ENCODE measurements at regions not wholly inside any gene's neighbourhood (a gene's known extent, or its start where the extent isn't known, plus 50 kb on each side); places are given as distances from the start of the nearest gene placed in this dataset.

- TF ChIP-seq POLR2AphosphoS5 (IDR thresholded peaks at IDR 0.05): no peak
- TF ChIP-seq, protein P1, sequence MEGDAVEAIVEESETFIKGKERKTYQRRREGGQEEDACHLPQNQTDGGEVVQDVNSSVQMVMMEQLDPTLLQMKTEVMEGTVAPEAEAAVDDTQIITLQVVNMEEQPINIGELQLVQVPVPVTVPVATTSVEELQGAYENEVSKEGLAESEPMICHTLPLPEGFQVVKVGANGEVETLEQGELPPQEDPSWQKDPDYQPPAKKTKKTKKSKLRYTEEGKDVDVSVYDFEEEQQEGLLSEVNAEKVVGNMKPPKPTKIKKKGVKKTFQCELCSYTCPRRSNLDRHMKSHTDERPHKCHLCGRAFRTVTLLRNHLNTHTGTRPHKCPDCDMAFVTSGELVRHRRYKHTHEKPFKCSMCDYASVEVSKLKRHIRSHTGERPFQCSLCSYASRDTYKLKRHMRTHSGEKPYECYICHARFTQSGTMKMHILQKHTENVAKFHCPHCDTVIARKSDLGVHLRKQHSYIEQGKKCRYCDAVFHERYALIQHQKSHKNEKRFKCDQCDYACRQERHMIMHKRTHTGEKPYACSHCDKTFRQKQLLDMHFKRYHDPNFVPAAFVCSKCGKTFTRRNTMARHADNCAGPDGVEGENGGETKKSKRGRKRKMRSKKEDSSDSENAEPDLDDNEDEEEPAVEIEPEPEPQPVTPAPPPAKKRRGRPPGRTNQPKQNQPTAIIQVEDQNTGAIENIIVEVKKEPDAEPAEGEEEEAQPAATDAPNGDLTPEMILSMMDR (IDR thresholded peaks at IDR 0.05): no peak
- TF ChIP-seq POLR2A (IDR thresholded peaks at IDR 0.05): no peak
- Histone ChIP-seq H3K4me1 (replicated peaks) (no peaks in the 10 kb centered on the region), H3K27ac (no peak overlapping the region), H3K36me3 (no peaks in the 10 kb centered on the region), H3K9me3 (no peaks in the 10 kb centered on the region), H3K27me3 (replicated peaks; ENCODE audit: insufficient read depth) (no peaks in the 10 kb centered on the region), H3K4me3 (no peak overlapping the region)
- no peak for DNase-seq (ENCODE audit: low spot score)
- WGBS: 62% methylated on average over 4 of the region's 4 CpGs
- intact Hi-C loops (cut with DNase I): no loop called here
Observed at GRCh38 chr1:216913976-216914375, 190.7 kb upstream of the ESRRG start.

- no peak overlapping the region for H3K4me3 ChIP-seq
- H3K27ac ChIP-seq: no peak overlapping the region
- TF ChIP-seq POLR2A (IDR thresholded peaks at IDR 0.05) (no peak), POLR2AphosphoS5 (IDR thresholded peaks at IDR 0.05) (no peak)
- TF ChIP-seq, protein P1 (IDR thresholded peaks at IDR 0.05): no peak
- intact Hi-C loops (cut with DNase I): no loop called here
- H3K36me3 ChIP-seq: no peaks in the 10 kb centered on the region
- H3K27me3 ChIP-seq (replicated peaks; ENCODE audit: insufficient read depth): no peaks in the 10 kb centered on the region
- H3K9me3 ChIP-seq: no peaks in the 10 kb centered on the region
- no peak for DNase-seq (ENCODE audit: low spot score)
- H3K4me1 ChIP-seq (replicated peaks): no peaks in the 10 kb centered on the region
- 61% methylated on average over 5 of the region's 5 CpGs for WGBS
Observed at GRCh38 chr1:216910081-216910840, 187.0 kb upstream of the ESRRG start.

GRCh38 chr1:216908126-216908525 is 184.9 kb upstream of the ESRRG start:
- WGBS: 79% methylated on average over 3 of the region's 3 CpGs
- intact Hi-C loops (cut with DNase I): no loop called here
- H3K27ac ChIP-seq: no peak overlapping the region
- H3K4me1 ChIP-seq (replicated peaks): peaks cover 9% of the 10 kb centered on the region
- TF ChIP-seq POLR2A (IDR thresholded peaks at IDR 0.05) (no peak), POLR2AphosphoS5 (IDR thresholded peaks at IDR 0.05) (no peak)
- TF ChIP-seq, protein P1 (IDR thresholded peaks at IDR 0.05): no peak
- no peak for DNase-seq (ENCODE audit: low spot score)
- H3K4me3 ChIP-seq: no peak overlapping the region
- no peaks in the 10 kb centered on the region for H3K9me3 ChIP-seq
- H3K27me3 ChIP-seq (replicated peaks; ENCODE audit: insufficient read depth): no peaks in the 10 kb centered on the region
- no peaks in the 10 kb centered on the region for H3K36me3 ChIP-seq

DNA sequence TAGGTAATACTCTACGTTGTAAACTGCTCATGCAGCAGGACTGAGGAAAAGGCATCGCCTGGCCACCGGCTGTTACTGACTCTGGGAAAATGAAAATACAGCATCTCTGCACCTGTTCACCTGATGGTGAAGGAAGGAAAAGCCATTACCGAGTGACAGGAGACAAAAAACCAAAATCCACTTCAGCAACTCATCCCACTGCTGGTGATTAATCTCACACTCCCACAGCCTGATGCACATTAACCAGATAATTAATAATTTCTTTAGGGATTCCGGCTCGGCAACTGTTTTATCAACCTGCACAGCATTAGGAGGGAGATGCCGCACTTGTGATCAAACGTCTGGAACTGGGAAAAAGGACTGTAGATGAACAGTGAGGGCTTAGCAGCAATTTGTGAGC is 183.9 kb upstream of the ESRRG start:
- TF ChIP-seq POLR2AphosphoS5 (IDR thresholded peaks at IDR 0.05): no peak
- TF ChIP-seq, protein P1 (IDR thresholded peaks at IDR 0.05): no peak
- no peak for TF ChIP-seq POLR2A (IDR thresholded peaks at IDR 0.05)
- intact Hi-C loops (cut with DNase I): no loop called here
- Histone ChIP-seq H3K36me3 (no peaks in the 10 kb centered on the region), H3K4me3 (no peak overlapping the region), H3K4me1 (replicated peaks) (peaks cover 9% of the 10 kb centered on the region), H3K27ac (no peak overlapping the region), H3K9me3 (no peaks in the 10 kb centered on the region), H3K27me3 (replicated peaks; ENCODE audit: insufficient read depth) (no peaks in the 10 kb centered on the region)
- 97% methylated on average over 8 of the region's 8 CpGs for WGBS
- no peak for DNase-seq (ENCODE audit: low spot score)

- intact Hi-C loops (cut with DNase I): no loop called here
- DNase-seq (ENCODE audit: low spot score): no peak
Observed at GRCh38 chr1:216905781-216906180, 182.6 kb upstream of the ESRRG start.

More at GRCh38 chr1:216905781-216906180, 182.6 kb upstream of the ESRRG start:
- TF ChIP-seq POLR2AphosphoS5 (IDR thresholded peaks at IDR 0.05) (no peak), POLR2A (IDR thresholded peaks at IDR 0.05) (no peak)
- TF ChIP-seq, protein P1 (IDR thresholded peaks at IDR 0.05): no peak
- Histone ChIP-seq H3K9me3 (no peaks in the 10 kb centered on the region), H3K27ac (no peak overlapping the region), H3K27me3 (replicated peaks; ENCODE audit: insufficient read depth) (no peaks in the 10 kb centered on the region), H3K4me3 (no peak overlapping the region), H3K4me1 (replicated peaks) (peaks cover 9% of the 10 kb centered on the region), H3K36me3 (no peaks in the 10 kb centered on the region)
- 93% methylated on average over 4 of the region's 4 CpGs for WGBS

All from prostate gland (tissue), 2 donors.